K562 (cell line): ENCODE measurements at regions not wholly inside any gene's neighbourhood (a gene's known extent, or its start where the extent isn't known, plus 50 kb on each side); places are given as distances from the start of the nearest gene placed in this dataset.

Experiments
- ATAC-seq: fragments of 200-7000 bp; cut with Tn5 transposase; 3 replicates; pipeline ENCODE4 v1.9.1; 2020; ENCODE audit warnings: moderate library complexity
- BruUV-seq: library from RNA; stranded (reverse); fragments of 400-500 nt; replicated peaks from 2 replicates; lab custom pipeline; 2021; lab: Mats Ljungman, UMichigan
- CTCF ChIA-PET: fragments of 300-600 bp; formaldehyde crosslinking; extraction: SDS; loops from one replicate; lab custom pipeline; 2021; ENCODE audit warnings: low intra/inter-chr PET ratio; lab: Yijun Ruan, JAX
- POLR2A ChIA-PET: fragments of 300-600, 350-650 bp; sonication (Branson Sonifier 250); formaldehyde crosslinking; extraction: SDS; loops from one replicate; lab custom pipeline; 2021; ENCODE audit warnings: antibody characterized with exemption, inconsistent platforms; lab: Yijun Ruan, JAX
- DNase-seq, 4 experiments: peaks; one replicate each; pipeline versions ENCODE4 v3.0.0 to v3.0.0-alpha.2; 2011 to 2018; ENCODE audit warnings: low spot score in 3 of 4, mixed read lengths in 3 of 4; ENCODE audit errors: extremely low read depth in 1 of 4
- FAIRE-seq: peaks from 2 replicates; lab custom pipeline; 2011; peaks lifted over from hg19 to GRCh38; lab: Jason Lieb, UNC
- H2AFZ ChIP-seq: 2 replicates; pipeline ENCODE4 v1.6.0; 2011; ENCODE audit warnings: low read depth, low read length, control low read depth, inconsistent platforms
- H3K27ac ChIP-seq: fragments of 200-600 bp; 3 replicates; pipeline ENCODE4 v1.8.0; 2011; ENCODE audit warnings: low read depth, mild to moderate bottlenecking, control low read depth, inconsistent platforms, low read length, moderate library complexity, mixed read lengths; ENCODE audit errors: extremely low read depth
- H3K27me3 ChIP-seq, 2 experiments: fragments of 300-600 bp in 1 of 2; 2 replicates in 1 of 2; 3 replicates in 1 of 2; pipeline versions ENCODE4 v1.6.0 to v1.8.0; 2011; ENCODE audit warnings: inconsistent platforms in 2 of 2, low read length in 2 of 2, mild to moderate bottlenecking in 1 of 2, mixed read lengths in 1 of 2, moderate library complexity in 1 of 2; ENCODE audit not compliant: control insufficient read depth in 2 of 2, insufficient read depth in 2 of 2
- H3K36me3 ChIP-seq: fragments of 300-600 bp; 3 replicates; pipeline ENCODE4 v1.8.0; 2011; ENCODE audit warnings: mild to moderate bottlenecking, low read length, inconsistent platforms; ENCODE audit not compliant: control insufficient read depth, insufficient read depth
- H3K4me1 ChIP-seq, 2 experiments: fragments of 200-600 bp in 1 of 2; replicated peaks in 1 of 2; 2 replicates in 1 of 2; 3 replicates in 1 of 2; pipeline versions ENCODE4 v1.5.1 to v1.8.0; 2011; ENCODE audit warnings: inconsistent platforms in 2 of 2, low read length in 2 of 2, mild to moderate bottlenecking in 1 of 2, mixed read lengths in 1 of 2, moderate library complexity in 1 of 2; ENCODE audit not compliant: control insufficient read depth in 2 of 2, insufficient read depth in 2 of 2
- H3K4me2 ChIP-seq: 2 replicates; pipeline ENCODE4 v1.6.1; 2011; ENCODE audit warnings: low read length, control low read depth, inconsistent platforms, mixed read lengths; ENCODE audit not compliant: insufficient read depth
- H3K4me3 ChIP-seq: fragments of 200-600 bp; sonication (generic), shearing (Covaris generic); 2 replicates; pipeline ENCODE4 v1.5.1; 2016; ENCODE audit warnings: control low read depth, inconsistent platforms
- H3K79me2 ChIP-seq: fragments of 200-600 bp; 3 replicates; pipeline ENCODE4 v1.8.0; 2011; ENCODE audit warnings: low read length, inconsistent platforms; ENCODE audit not compliant: control insufficient read depth, insufficient read depth
- H3K9ac ChIP-seq, 2 experiments: 2 replicates each; pipeline versions ENCODE4 v1.6.0 to v1.6.1; 2011; ENCODE audit warnings: low read depth in 2 of 2, low read length in 2 of 2, control low read depth in 1 of 2, inconsistent platforms in 1 of 2, mild to moderate bottlenecking in 1 of 2, mixed read lengths in 1 of 2; ENCODE audit not compliant: insufficient read depth in 1 of 2
- H3K9me1 ChIP-seq: one replicate; pipeline ENCODE4 v1.6.0; 2011; ENCODE audit warnings: inconsistent platforms, mild to moderate bottlenecking, low read length, moderate library complexity; ENCODE audit not compliant: control insufficient read depth, insufficient read depth
- H3K9me3 ChIP-seq: replicated peaks from 2 replicates; pipeline ENCODE4 v1.5.1; 2011; ENCODE audit warnings: low read depth, low read length, inconsistent platforms; ENCODE audit not compliant: control insufficient read depth, insufficient read depth
- H4K20me1 ChIP-seq: replicated peaks from 2 replicates; pipeline ENCODE4 v1.6.1; 2011; ENCODE audit warnings: low read length, inconsistent platforms, mixed read lengths; ENCODE audit not compliant: control insufficient read depth, insufficient read depth
- DACH1 ChIP-seq: fragments of 450-650 bp; IDR thresholded peaks from 2 replicates; pipeline ENCODE4 v1.6.1; 2018; ENCODE audit not compliant: partially characterized antibody
- FOSL1 ChIP-seq: fragments of 200-800 bp; sonication (Bioruptor generic); conservative IDR thresholded peaks from 2 replicates; pipeline ENCODE4 v1.6.1; 2016; ENCODE audit warnings: missing genetic modification characterization, missing compliant biosample characterization
- GTF2A2 ChIP-seq: IDR thresholded peaks from 2 replicates; pipeline ENCODE4 v1.6.1; 2016; ENCODE audit warnings: mild to moderate bottlenecking, missing genetic modification characterization, missing compliant biosample characterization
- HEY1 ChIP-seq: fragments of 250-450 bp; sonication (Bioruptor Pico); IDR thresholded peaks from 2 replicates; pipeline ENCODE4 v1.5.0; 2020; ENCODE audit warnings: mild to moderate bottlenecking, moderate library complexity, borderline replicate concordance
- MAZ ChIP-seq, 2 experiments: fragments of 450-650 bp in 1 of 2; sonication (generic) in 1 of 2; formaldehyde crosslinking; IDR thresholded peaks in 1 of 2; conservative IDR thresholded peaks in 1 of 2; 2 replicates each; pipeline versions ENCODE4 v1.4.0 to v1.5.0; 2020; ENCODE audit warnings: mild to moderate bottlenecking in 1 of 2, missing genetic modification reagents in 1 of 2
- NFYB ChIP-seq: IDR thresholded peaks from 2 replicates; pipeline ENCODE4 v1.6.1; 2011; ENCODE audit warnings: mild to moderate bottlenecking, moderate library complexity; ENCODE audit not compliant: insufficient read length; ENCODE audit errors: extremely low read depth
- POLR2A ChIP-seq: fragments of 450-650 bp; conservative IDR thresholded peaks from 2 replicates; pipeline ENCODE4 v1.6.1; 2016
- PTRF ChIP-seq: fragments of 450-650 bp; IDR thresholded peaks from 2 replicates; pipeline ENCODE4 v1.6.1; 2016; ENCODE audit warnings: mild to moderate bottlenecking, missing genetic modification characterization, missing compliant biosample characterization
- PTTG1 ChIP-seq: fragments of 450-650 bp; IDR thresholded peaks from 2 replicates; pipeline ENCODE4 v1.6.1; 2016; ENCODE audit warnings: low read depth, mild to moderate bottlenecking, missing genetic modification characterization, missing compliant biosample characterization
- RAD51 ChIP-seq: fragments of 450-650 bp; IDR thresholded peaks from 2 replicates; pipeline ENCODE4 v1.7.1; 2016; ENCODE audit warnings: low read depth, mild to moderate bottlenecking, borderline replicate concordance
- SMAD3 ChIP-seq: fragments of 450-650 bp; formaldehyde crosslinking; conservative IDR thresholded peaks from 2 replicates; pipeline ENCODE4 v1.4.0; 2020; ENCODE audit warnings: mild to moderate bottlenecking
- TARDBP ChIP-seq: fragments of 450-650 bp; IDR thresholded peaks from 2 replicates; pipeline ENCODE4 v1.6.1; 2016
- THAP12 ChIP-seq: fragments of 250-450 bp; sonication (Bioruptor Pico); IDR thresholded peaks from 2 replicates; pipeline ENCODE4 v1.9.0; 2021; ENCODE audit warnings: mild to moderate bottlenecking, inconsistent platforms
- ZNF133 ChIP-seq: fragments of 250-450 bp; sonication (Bioruptor Pico); IDR thresholded peaks from 2 replicates; pipeline ENCODE4 v1.4.0; 2020; ENCODE audit warnings: mild to moderate bottlenecking
- WGBS: fragments of 100-300 bp; shearing (Covaris generic); methylation state at CpG from one replicate; pipeline ENCODE4 v1.1.6; 2016; ENCODE audit warnings: low coverage, mixed read lengths; ENCODE audit not compliant: insufficient coverage; ENCODE audit errors: missing lambda C conversion rate; 5-methylcytosine and 5-hydroxymethylcytosine counted together
- in situ Hi-C: fragments of 300-500 bp; cut with MboI; formaldehyde crosslinking; loops from 4 replicates; pipeline ENCODE4 v1.15.0; 2018; ENCODE audit warnings: inconsistent platforms, mixed read lengths
- intact Hi-C: fragments of 100-400 bp; cut with micrococcal nuclease; formaldehyde crosslinking; loops from 2 replicates; pipeline ENCODE4 v1.14.2; 2022
- TF ChIP-seq, protein P1 (sequence below): fragments of 450-650 bp; IDR thresholded peaks from 2 replicates; pipeline ENCODE4 v1.6.1; 2017; ENCODE audit warnings: mild to moderate bottlenecking, moderate library complexity
- TF ChIP-seq, protein P2 (sequence below), 2 experiments: IDR thresholded peaks; 2 replicates each; pipeline ENCODE4 v1.6.1; 2012; ENCODE audit warnings: improper control_type of control experiment in 2 of 2, low read depth in 2 of 2, low read length in 2 of 2, borderline replicate concordance in 1 of 2

DNA sequence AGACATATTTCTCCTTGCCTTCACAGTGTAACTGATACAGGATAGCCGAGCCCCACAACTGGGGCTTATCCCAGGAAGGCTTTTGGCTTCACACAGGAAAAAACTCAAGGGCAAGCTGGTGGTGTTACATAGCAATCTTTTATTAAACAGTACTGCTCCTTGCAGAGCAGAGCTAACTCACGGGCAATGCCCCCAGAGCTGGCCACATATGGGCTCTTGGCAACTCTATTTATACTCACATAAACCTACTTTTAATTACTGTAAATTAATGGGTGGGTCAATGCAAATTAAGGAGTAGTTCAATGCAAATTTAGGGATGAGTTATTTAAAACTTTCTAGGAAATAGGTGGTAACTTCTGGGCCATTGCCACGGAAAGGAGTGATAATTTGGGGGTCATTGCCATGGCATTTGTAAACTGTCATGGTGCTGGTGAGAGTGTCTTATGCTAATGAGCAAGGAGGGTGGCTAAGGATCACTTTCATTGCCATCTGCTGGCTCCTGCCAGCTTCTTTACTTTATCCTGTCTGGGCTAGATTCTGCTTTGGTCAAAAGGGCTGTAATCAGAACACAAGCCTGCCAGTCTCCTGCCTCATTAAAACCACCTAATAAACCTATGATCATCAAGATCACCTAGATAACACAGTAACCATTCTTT is 288.8 kb downstream of the CENPC start:
- Histone ChIP-seq H3K9me1 (no peaks in the 10 kb centered on the region), H3K9ac (no peak overlapping the region), H3K4me1 (no peaks in the 10 kb centered on the region), H3K4me3 (no peak overlapping the region), H3K9me3 (no peaks in the 10 kb centered on the region), H4K20me1 (no peaks in the 10 kb centered on the region), H3K27ac (no peak overlapping the region), H3K4me2 (no peak overlapping the region), H3K79me2 (no peaks in the 10 kb centered on the region), H2AFZ (no peak overlapping the region), H3K27me3 (no peaks in the 10 kb centered on the region), H3K36me3 (no peaks in the 10 kb centered on the region)
- no peak for TF ChIP-seq GTF2A2 (tag)
- TF ChIP-seq NFYB = no peak
- no peak for TF ChIP-seq POLR2A
- no peak for TF ChIP-seq PTRF (tag)
- TF ChIP-seq SMAD3 (CRISPR knock-in tag) = no peak
- no peak for TF ChIP-seq RAD51
- TF ChIP-seq MAZ (CRISPR knock-in tag; conservative IDR thresholded peaks at IDR 0.05 in 1 of 2, IDR thresholded peaks at IDR 0.05 in 1 of 2) = no peak
- TF ChIP-seq THAP12 (CRISPR knock-in tag) = no peak
- no peak for TF ChIP-seq ZNF133 (CRISPR knock-in tag)
- TF ChIP-seq, protein P1, sequence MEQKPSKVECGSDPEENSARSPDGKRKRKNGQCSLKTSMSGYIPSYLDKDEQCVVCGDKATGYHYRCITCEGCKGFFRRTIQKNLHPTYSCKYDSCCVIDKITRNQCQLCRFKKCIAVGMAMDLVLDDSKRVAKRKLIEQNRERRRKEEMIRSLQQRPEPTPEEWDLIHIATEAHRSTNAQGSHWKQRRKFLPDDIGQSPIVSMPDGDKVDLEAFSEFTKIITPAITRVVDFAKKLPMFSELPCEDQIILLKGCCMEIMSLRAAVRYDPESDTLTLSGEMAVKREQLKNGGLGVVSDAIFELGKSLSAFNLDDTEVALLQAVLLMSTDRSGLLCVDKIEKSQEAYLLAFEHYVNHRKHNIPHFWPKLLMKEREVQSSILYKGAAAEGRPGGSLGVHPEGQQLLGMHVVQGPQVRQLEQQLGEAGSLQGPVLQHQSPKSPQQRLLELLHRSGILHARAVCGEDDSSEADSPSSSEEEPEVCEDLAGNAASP = no peak
- TF ChIP-seq DACH1 = no peak
- TF ChIP-seq TARDBP = no peak
- TF ChIP-seq, protein P2, sequence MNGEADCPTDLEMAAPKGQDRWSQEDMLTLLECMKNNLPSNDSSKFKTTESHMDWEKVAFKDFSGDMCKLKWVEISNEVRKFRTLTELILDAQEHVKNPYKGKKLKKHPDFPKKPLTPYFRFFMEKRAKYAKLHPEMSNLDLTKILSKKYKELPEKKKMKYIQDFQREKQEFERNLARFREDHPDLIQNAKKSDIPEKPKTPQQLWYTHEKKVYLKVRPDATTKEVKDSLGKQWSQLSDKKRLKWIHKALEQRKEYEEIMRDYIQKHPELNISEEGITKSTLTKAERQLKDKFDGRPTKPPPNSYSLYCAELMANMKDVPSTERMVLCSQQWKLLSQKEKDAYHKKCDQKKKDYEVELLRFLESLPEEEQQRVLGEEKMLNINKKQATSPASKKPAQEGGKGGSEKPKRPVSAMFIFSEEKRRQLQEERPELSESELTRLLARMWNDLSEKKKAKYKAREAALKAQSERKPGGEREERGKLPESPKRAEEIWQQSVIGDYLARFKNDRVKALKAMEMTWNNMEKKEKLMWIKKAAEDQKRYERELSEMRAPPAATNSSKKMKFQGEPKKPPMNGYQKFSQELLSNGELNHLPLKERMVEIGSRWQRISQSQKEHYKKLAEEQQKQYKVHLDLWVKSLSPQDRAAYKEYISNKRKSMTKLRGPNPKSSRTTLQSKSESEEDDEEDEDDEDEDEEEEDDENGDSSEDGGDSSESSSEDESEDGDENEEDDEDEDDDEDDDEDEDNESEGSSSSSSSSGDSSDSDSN (IDR thresholded peaks at IDR 0.05; ENCODE audit: borderline replicate concordance in 1 of 2, low read depth in 2 of 2, low read length in 2 of 2) = no peak
- TF ChIP-seq HEY1 (CRISPR knock-in tag) = no peak
- TF ChIP-seq PTTG1 = no peak
- TF ChIP-seq FOSL1 (tag) = no peak
- intact Hi-C loops = no loop called here
- in situ Hi-C loops = no loop called here
- FAIRE-seq (no peak), ATAC-seq (no peak), DNase-seq (no peak)
- WGBS = 0% methylated on average over 3 of the region's 3 CpGs
- POLR2A ChIA-PET = no interaction called here
- no TSS peak for BruUV-seq
- CTCF ChIA-PET = no interaction called here
